WERI-Rb-1 (cell line): ENCODE measurements at regions not wholly inside any gene's neighbourhood (a gene's known extent, or its start where the extent isn't known, plus 50 kb on each side); places are given as distances from the start of the nearest gene placed in this dataset.

Source experiments
- DNase-seq: peaks from one replicate; pipeline ENCODE4 v3.0.0-alpha.2; 2020
- H3K27ac ChIP-seq: fragments of 250-450 bp; sonication (Bioruptor Pico); 2 replicates; pipeline ENCODE4 v1.5.1; 2020; ENCODE audit warnings: mild to moderate bottlenecking, moderate library complexity
- H3K27me3 ChIP-seq: fragments of 250-450 bp; sonication (Bioruptor Pico); 2 replicates; pipeline ENCODE4 v1.5.1; 2021; ENCODE audit warnings: mild to moderate bottlenecking, low read depth, moderate library complexity; ENCODE audit not compliant: insufficient read depth, severe bottlenecking
- H3K36me3 ChIP-seq: fragments of 250-450 bp; sonication (Bioruptor Pico); 2 replicates; pipeline ENCODE4 v1.5.1; 2020; ENCODE audit warnings: mild to moderate bottlenecking, moderate library complexity
- H3K4me3 ChIP-seq: 2 replicates; pipeline ENCODE4 v1.5.1; 2011; ENCODE audit warnings: low read depth, mild to moderate bottlenecking, control low read depth, low read length
- H3K9me3 ChIP-seq: fragments of 250-450 bp; sonication (Bioruptor Pico); 2 replicates; pipeline ENCODE4 v1.5.1; 2021; ENCODE audit warnings: mild to moderate bottlenecking, moderate library complexity; ENCODE audit not compliant: severe bottlenecking
- CTCF ChIP-seq: IDR thresholded peaks from 2 replicates; pipeline ENCODE4 v1.5.1; 2011; ENCODE audit warnings: low read depth, mild to moderate bottlenecking, control low read depth, inconsistent platforms, low read length

DNA sequence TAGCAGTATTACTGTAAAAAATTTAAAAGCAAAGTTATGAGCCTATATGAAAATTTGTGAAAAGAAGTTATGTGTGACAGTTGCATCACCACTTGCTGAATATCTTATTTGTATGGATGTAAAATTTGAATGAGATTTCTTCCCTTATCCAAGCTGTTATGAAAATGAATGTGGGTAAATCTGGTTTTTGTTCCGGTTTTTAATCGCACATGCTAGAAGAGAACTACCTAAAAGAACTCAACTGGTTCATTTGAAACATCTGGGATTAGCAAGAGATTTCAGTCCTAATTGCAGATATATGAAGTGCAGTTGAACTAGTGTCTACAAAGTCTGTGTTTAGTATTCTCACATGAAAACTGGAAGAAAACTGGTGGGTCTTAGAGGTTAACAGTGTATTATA lies 467.1 kb upstream of the SPHKAP start:
- no peak overlapping the region for H3K27ac ChIP-seq
- no peak overlapping the region for H3K4me3 ChIP-seq
- H3K36me3 ChIP-seq: no peaks in the 10 kb centered on the region
- H3K9me3 ChIP-seq: no peaks in the 10 kb centered on the region
- no peak for TF ChIP-seq CTCF
- H3K27me3 ChIP-seq: peaks cover 15% of the 10 kb centered on the region
- DNase-seq: no peak

GRCh38 chr2:228646061-228646460 lies 464.6 kb upstream of the SPHKAP start:
- no peak for DNase-seq

DNA sequence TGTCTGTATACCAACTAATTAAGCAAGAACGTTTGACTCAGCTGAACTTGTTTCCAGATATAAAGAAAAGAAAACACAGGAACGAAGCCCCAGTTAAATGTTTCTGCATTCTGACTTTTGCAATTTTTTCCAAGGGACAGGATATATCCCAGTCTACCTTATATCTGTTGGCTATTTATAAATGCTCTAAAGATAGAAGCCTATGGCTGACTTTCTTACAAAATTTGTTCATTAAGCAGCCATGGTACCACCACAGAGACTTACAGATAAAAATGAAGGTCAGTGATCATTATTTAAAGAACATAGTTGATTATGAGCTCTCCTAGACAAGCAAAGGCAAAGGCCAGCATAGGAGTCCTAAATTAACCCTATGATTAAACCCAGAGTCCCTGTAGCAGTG lies 462.7 kb upstream of the SPHKAP start:
- Histone ChIP-seq H3K27ac (no peak overlapping the region), H3K4me3 (no peak overlapping the region), H3K36me3 (no peaks in the 10 kb centered on the region), H3K27me3 (peaks cover 17% of the 10 kb centered on the region), H3K9me3 (no peaks in the 10 kb centered on the region)
- no peak for TF ChIP-seq CTCF
- no peak for DNase-seq

More at GRCh38 chr2:228646061-228646460, 464.6 kb upstream of the SPHKAP start:
- TF ChIP-seq CTCF: no peak
- H3K4me3 ChIP-seq: no peak overlapping the region
- H3K27ac ChIP-seq: no peak overlapping the region
- H3K27me3 ChIP-seq: peaks cover 20% of the 10 kb centered on the region
- H3K36me3 ChIP-seq: no peaks in the 10 kb centered on the region
- no peaks in the 10 kb centered on the region for H3K9me3 ChIP-seq

GRCh38 chr2:228642861-228643260 lies 461.4 kb upstream of the SPHKAP start:
- H3K9me3 ChIP-seq: no peaks in the 10 kb centered on the region
- TF ChIP-seq CTCF: no peak
- H3K27ac ChIP-seq: no peak overlapping the region
- no peaks in the 10 kb centered on the region for H3K36me3 ChIP-seq
- peaks cover 12% of the 10 kb centered on the region for H3K27me3 ChIP-seq
- no peak for DNase-seq
- no peak overlapping the region for H3K4me3 ChIP-seq

GRCh38 chr2:228630786-228631185 lies 449.3 kb upstream of the SPHKAP start:
- no peak for TF ChIP-seq CTCF
- no peak for DNase-seq
- Histone ChIP-seq H3K27ac (no peak overlapping the region), H3K9me3 (no peaks in the 10 kb centered on the region), H3K4me3 (no peak overlapping the region), H3K27me3 (peaks cover 16% of the 10 kb centered on the region), H3K36me3 (no peaks in the 10 kb centered on the region)

GRCh38 chr2:228629251-228629650 lies 447.8 kb upstream of the SPHKAP start:
- TF ChIP-seq CTCF: no peak
- no peaks in the 10 kb centered on the region for H3K9me3 ChIP-seq
- H3K4me3 ChIP-seq: no peak overlapping the region
- no peak for DNase-seq
- no peak overlapping the region for H3K27ac ChIP-seq
- H3K27me3 ChIP-seq: peaks cover 23% of the 10 kb centered on the region
- no peaks in the 10 kb centered on the region for H3K36me3 ChIP-seq
